ENCODE measurements at regions not wholly inside any gene's neighbourhood (a gene's known extent, or its start where the extent isn't known, plus 50 kb on each side); places are given as distances from the start of the nearest gene placed in this dataset.

DNA sequence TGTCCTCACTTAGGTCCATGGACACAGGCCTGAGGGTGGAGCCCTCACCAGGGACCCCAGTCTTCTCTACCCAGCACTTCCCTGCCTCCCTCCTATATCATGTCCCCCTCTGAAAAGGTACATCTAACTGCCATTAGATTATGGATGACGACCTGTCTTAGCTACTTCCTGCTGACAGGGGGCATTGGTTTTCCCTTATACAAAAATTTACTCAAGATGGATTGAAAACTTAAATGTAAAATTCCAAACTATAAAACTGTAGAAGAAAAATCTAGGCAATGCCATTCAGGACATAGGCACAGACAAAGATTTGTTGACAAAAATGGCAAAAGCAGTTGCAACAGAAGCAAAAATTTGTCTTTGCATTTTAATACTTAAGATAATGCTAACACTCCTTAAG is 623.2 kb upstream of the FAM174A start:
- Histone ChIP-seq H3K27ac (no peak overlapping the region), H3K27me3 (ENCODE audit: insufficient read depth, low read depth, severe bottlenecking) (no peaks in the 10 kb centered on the region), H3K9me3 (ENCODE audit: severe bottlenecking) (no peaks in the 10 kb centered on the region), H3K36me3 (no peaks in the 10 kb centered on the region), H3K4me3 (ENCODE audit: low read depth, low read length) (no peak overlapping the region)
- no peak for DNase-seq
- TF ChIP-seq, protein P1, sequence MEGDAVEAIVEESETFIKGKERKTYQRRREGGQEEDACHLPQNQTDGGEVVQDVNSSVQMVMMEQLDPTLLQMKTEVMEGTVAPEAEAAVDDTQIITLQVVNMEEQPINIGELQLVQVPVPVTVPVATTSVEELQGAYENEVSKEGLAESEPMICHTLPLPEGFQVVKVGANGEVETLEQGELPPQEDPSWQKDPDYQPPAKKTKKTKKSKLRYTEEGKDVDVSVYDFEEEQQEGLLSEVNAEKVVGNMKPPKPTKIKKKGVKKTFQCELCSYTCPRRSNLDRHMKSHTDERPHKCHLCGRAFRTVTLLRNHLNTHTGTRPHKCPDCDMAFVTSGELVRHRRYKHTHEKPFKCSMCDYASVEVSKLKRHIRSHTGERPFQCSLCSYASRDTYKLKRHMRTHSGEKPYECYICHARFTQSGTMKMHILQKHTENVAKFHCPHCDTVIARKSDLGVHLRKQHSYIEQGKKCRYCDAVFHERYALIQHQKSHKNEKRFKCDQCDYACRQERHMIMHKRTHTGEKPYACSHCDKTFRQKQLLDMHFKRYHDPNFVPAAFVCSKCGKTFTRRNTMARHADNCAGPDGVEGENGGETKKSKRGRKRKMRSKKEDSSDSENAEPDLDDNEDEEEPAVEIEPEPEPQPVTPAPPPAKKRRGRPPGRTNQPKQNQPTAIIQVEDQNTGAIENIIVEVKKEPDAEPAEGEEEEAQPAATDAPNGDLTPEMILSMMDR (IDR thresholded peaks at IDR 0.05; ENCODE audit: low read depth, low read length), result no peak

DNA sequence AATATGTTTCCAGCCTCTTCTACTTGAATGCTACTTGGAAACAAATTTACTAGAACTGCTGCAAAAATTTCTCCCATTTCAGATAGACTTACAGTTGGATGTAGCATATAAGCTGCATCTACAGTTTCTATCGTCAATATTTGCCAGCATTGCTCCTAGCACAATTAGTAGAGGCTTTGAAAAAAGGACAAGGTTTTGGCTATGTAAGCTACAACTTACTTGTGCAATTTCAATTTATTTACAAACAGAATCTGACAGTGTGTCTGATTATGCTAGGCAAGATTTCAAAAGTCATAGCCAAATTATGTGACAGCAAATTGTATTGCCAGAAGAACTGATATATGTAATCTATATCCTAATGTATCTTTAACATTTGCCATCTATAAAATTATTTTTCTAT is 628.4 kb upstream of the FAM174A start:
- DNase-seq, result no peak
- no peaks in the 10 kb centered on the region for H3K27me3 ChIP-seq (ENCODE audit: insufficient read depth, low read depth, severe bottlenecking)

DNA sequence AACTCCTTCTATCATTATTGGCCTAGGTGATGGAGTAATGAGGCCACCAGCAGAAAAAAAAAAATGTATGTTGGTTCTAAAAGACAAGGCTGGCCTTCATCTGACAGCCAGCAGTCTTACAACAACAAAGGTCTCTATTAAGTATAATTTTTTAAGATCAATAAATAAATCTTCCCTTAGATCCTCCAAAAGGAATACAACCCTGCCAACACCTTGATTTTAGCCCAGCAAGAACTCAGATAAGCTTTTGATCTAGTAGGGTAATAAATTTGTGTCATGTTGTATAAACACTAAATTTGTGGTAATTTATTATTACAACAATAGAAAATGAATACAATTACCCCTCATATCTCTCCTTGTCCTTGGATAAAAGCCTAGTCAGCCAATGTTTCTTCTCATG is 633.2 kb upstream of the FAM174A start:
- Histone ChIP-seq H3K27me3 (ENCODE audit: insufficient read depth, low read depth, severe bottlenecking) (no peaks in the 10 kb centered on the region), H3K4me3 (ENCODE audit: low read depth, low read length) (no peak overlapping the region), H3K9me3 (ENCODE audit: severe bottlenecking) (no peaks in the 10 kb centered on the region), H3K36me3 (no peaks in the 10 kb centered on the region), H3K27ac (no peak overlapping the region)
- DNase-seq, result no peak
- TF ChIP-seq, protein P1 (IDR thresholded peaks at IDR 0.05; ENCODE audit: low read depth, low read length), result no peak

More for the DNA sequence above, 628.4 kb upstream of the FAM174A start:
- Histone ChIP-seq H3K4me3 (ENCODE audit: low read depth, low read length) (no peak overlapping the region), H3K9me3 (ENCODE audit: severe bottlenecking) (no peaks in the 10 kb centered on the region), H3K27ac (no peak overlapping the region), H3K36me3 (no peaks in the 10 kb centered on the region)
- TF ChIP-seq, protein P1 (IDR thresholded peaks at IDR 0.05; ENCODE audit: low read depth, low read length), result no peak

DNA sequence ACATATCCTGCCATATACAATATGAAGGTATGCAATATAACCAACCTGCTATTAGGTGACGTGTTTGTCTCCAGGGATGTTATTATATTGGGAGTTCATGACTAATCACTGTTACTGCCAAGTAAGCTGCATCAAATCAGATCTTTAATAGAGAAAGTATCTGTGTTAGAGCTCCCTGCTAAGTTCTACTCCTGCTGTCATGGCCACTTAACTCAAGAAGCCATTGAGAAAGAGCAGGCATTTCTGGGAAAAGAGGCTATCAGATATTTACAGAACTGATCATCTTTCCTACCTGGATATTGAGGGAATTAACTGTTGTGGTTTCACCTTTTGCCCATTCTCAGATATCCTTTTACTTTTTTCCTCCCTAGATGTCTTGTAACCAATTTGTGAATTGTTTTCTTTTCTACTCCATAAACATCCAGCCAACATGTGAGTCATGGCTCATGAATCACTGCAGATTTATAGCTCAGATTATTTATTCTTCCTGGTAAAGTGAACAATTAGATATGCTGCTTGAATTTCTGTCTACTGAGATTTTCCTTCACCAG is 634.8 kb upstream of the FAM174A start:
- Histone ChIP-seq H3K27ac (no peak overlapping the region), H3K4me3 (ENCODE audit: low read depth, low read length) (no peak overlapping the region), H3K9me3 (ENCODE audit: severe bottlenecking) (no peaks in the 10 kb centered on the region), H3K27me3 (ENCODE audit: insufficient read depth, low read depth, severe bottlenecking) (no peaks in the 10 kb centered on the region), H3K36me3 (no peaks in the 10 kb centered on the region)
- TF ChIP-seq, protein P1 (IDR thresholded peaks at IDR 0.05; ENCODE audit: low read depth, low read length), result no peak
- no peak for DNase-seq

DNA sequence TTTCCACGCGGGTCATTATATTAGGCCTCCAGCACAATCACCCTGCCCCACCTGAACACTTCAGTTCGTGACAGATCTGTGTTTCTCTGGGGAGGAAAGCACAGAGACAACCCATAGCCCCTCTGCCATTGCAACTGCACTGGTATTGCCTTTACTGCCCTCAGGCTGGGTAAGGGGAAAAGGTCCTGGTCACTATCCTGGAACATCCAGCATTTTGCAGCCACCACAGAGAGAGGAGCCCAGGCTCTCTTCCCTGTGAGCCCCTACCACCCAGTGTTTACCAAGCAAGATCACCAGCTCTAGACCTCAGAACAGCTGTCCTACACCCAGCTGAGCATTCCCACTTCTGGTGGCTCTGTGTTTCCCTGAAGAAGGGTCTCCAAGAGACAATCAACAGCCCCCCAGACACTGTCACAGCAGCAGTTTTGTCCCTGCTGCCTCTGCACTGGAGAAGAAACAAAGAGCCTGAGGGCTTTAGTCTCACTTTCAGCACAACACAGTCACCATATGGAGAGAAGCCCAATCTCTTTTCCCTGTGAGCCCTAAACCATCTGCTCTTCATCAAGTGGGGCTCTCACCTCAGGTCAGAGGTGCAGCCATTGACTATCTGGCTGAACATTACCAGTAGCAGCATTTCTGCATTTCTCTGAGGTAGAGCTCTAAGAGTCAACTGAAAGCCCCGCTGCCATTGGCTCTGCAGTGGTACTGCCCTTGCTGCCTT is 655.2 kb upstream of the FAM174A start:
- H3K27ac ChIP-seq, result peak overlapping the region; percentile 84
- no peaks in the 10 kb centered on the region for H3K9me3 ChIP-seq (ENCODE audit: severe bottlenecking)
- TF ChIP-seq, protein P1 (IDR thresholded peaks at IDR 0.05; ENCODE audit: low read depth, low read length), result no peak
- H3K4me3 ChIP-seq (ENCODE audit: low read depth, low read length), result no peak overlapping the region
- peak; percentile 63 for DNase-seq
- H3K27me3 ChIP-seq (ENCODE audit: insufficient read depth, low read depth, severe bottlenecking), result no peaks in the 10 kb centered on the region
- H3K36me3 ChIP-seq, result no peaks in the 10 kb centered on the region

All from WERI-Rb-1 (cell line).